Esophagus muscularis mucosa (tissue), 4 donors: ENCODE measurements at regions not wholly inside any gene's neighbourhood (a gene's known extent, or its start where the extent isn't known, plus 50 kb on each side); places are given as distances from the start of the nearest gene placed in this dataset.
"Not testable (repeated sequence)": the region's sequence is repeated elsewhere in the genome, so short reads cannot be mapped to it uniquely, and the experiment has no call there.

Source experiments
- DNase-seq: peaks from one replicate; pipeline ENCODE4 v3.0.0-alpha.2; 2017; ENCODE audit errors: extremely low spot score
- H3K27ac ChIP-seq, 4 donors: fragments of 200-600 bp; sonication (generic); replicated peaks in 1 of 4; 1 replicate in 3 of 4; 2 replicates in 1 of 4; pipeline ENCODE4 v1.5.1; 2016 to 2019; ENCODE audit warnings: mild to moderate bottlenecking in 1 of 4
- H3K27me3 ChIP-seq, 4 donors: fragments of 200-600 bp; sonication (generic); one replicate each; pipeline versions ENCODE4 v1.5.1 to v1.6.0; 2016 to 2019
- H3K36me3 ChIP-seq, 4 donors: fragments of 200-600 bp; sonication (generic); one replicate each; pipeline ENCODE4 v1.5.1; 2016 to 2019
- H3K4me1 ChIP-seq, 4 donors: fragments of 200-600 bp; sonication (generic); one replicate each; pipeline ENCODE4 v1.5.1; 2016 to 2019
- H3K4me3 ChIP-seq, 4 donors: fragments of 200-600 bp; sonication (generic); 1 replicate in 2 of 4; 2 replicates in 2 of 4; pipeline ENCODE4 v1.5.1; 2016 to 2019; ENCODE audit warnings: mild to moderate bottlenecking in 4 of 4, moderate library complexity in 1 of 4
- H3K9me3 ChIP-seq, 4 donors: fragments of 200-600 bp; sonication (generic); 1 replicate in 3 of 4; 2 replicates in 1 of 4; pipeline ENCODE4 v1.5.1; 2016 to 2019
- EP300 ChIP-seq: sonication (generic); formaldehyde crosslinking; IDR thresholded peaks from one replicate; pipeline ENCODE4 v1.6.1; 2017; ENCODE audit warnings: antibody characterized with exemption
- POLR2A ChIP-seq: fragments of 450-650 bp; IDR thresholded peaks from one replicate; pipeline ENCODE4 v1.6.1; 2017; ENCODE audit warnings: antibody characterized with exemption, moderate library complexity, mild to moderate bottlenecking, low read depth
- POLR2AphosphoS5 ChIP-seq, 2 donors: sonication (generic); formaldehyde crosslinking; IDR thresholded peaks; one replicate each; pipeline ENCODE4 v1.6.1; 2017; ENCODE audit warnings: antibody characterized with exemption in 2 of 2
- WGBS: methylation state at CpG from one replicate; pipeline ENCODE4 v1.1.5; 2018; 5-methylcytosine and 5-hydroxymethylcytosine counted together
- intact Hi-C: fragments of 100-400 bp; cut with DNase I; formaldehyde crosslinking; loops from one replicate; pipeline ENCODE4 v1.15.1; 2023
- TF ChIP-seq, protein P1 (sequence below), 3 experiments: fragments of 200-600 bp in 2 of 3; fragments of 450-650 bp in 1 of 3; sonication (generic) in 2 of 3; IDR thresholded peaks; one replicate each; pipeline ENCODE4 v1.5.1; 2017 to 2019; ENCODE audit warnings: antibody characterized with exemption in 3 of 3, mild to moderate bottlenecking in 2 of 3, moderate library complexity in 1 of 3

DNA sequence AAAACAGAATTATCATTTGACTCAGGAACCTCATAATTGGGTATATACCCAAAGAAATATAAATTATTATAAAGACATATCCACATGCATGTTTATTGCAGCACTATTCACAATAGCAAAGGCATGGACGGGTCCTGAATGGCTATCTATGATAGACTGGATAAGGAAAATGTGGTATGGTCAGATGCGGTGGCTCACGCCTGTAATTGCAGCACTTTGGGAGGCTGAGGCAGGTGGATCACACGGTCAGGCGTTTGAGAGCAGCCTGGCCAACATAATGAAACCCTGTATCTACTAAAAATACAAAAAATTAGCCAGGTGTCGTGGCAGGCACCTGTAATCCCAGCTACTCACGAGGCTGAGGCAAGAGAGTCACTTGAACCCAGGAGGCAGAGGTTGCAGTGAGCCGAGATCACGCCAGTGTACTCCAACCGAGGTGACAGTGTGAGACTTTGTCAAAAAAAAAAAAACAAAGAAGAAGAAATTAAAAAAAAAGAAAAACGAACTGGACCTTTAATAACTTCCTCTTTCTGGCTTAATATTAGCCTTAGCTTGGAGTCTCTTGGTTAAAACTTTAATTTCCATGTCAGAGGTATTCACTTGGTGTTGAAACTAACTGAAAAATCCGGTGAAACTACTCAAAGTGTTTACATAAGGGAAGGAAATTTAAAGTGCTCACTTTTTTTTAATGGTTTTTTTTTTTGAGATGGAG lies 104.4 kb downstream of the ZNF486 start:
- Histone ChIP-seq H3K9me3 (no peaks in the 10 kb centered on the region), H3K27ac (no peak overlapping the region), H3K27me3 (no peaks in the 10 kb centered on the region), H3K36me3 (no peaks in the 10 kb centered on the region), H3K4me1 (no peaks in the 10 kb centered on the region), H3K4me3 (no peak overlapping the region)
- no peak for DNase-seq
- WGBS = 68% methylated on average over 12 of the region's 12 CpGs
- intact Hi-C loops = loop anchor here (10.0 kb wide), 1 partner anchor 277 kb away; no protein-coding TSS in a partner anchor
- TF ChIP-seq POLR2AphosphoS5 (IDR thresholded peaks at IDR 0.05) (no peak), EP300 (no peak), POLR2A (no peak)
- TF ChIP-seq, protein P1, sequence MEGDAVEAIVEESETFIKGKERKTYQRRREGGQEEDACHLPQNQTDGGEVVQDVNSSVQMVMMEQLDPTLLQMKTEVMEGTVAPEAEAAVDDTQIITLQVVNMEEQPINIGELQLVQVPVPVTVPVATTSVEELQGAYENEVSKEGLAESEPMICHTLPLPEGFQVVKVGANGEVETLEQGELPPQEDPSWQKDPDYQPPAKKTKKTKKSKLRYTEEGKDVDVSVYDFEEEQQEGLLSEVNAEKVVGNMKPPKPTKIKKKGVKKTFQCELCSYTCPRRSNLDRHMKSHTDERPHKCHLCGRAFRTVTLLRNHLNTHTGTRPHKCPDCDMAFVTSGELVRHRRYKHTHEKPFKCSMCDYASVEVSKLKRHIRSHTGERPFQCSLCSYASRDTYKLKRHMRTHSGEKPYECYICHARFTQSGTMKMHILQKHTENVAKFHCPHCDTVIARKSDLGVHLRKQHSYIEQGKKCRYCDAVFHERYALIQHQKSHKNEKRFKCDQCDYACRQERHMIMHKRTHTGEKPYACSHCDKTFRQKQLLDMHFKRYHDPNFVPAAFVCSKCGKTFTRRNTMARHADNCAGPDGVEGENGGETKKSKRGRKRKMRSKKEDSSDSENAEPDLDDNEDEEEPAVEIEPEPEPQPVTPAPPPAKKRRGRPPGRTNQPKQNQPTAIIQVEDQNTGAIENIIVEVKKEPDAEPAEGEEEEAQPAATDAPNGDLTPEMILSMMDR (IDR thresholded peaks at IDR 0.05) = no peak

- Histone ChIP-seq H3K27me3 (no peaks in the 10 kb centered on the region), H3K36me3 (no peaks in the 10 kb centered on the region), H3K4me1 (no peaks in the 10 kb centered on the region), H3K27ac (no peak overlapping the region), H3K4me3 (no peak overlapping the region), H3K9me3 (no peaks in the 10 kb centered on the region)
- 92% methylated on average over 7 of the region's 7 CpGs for WGBS
- DNase-seq = no peak
- no peak for TF ChIP-seq POLR2AphosphoS5 (IDR thresholded peaks at IDR 0.05)
- TF ChIP-seq POLR2A = no peak
- TF ChIP-seq, protein P1 (IDR thresholded peaks at IDR 0.05) = no peak
- TF ChIP-seq EP300 = no peak
- intact Hi-C loops = no loop called here
Measured at GRCh38 chr19:20269461-20269860, 102.4 kb downstream of the ZNF486 start.

- H3K27me3 ChIP-seq = peaks cover 0 to 10% (median 0%) of the 10 kb centered on the region in 4 donors
- intact Hi-C loops, H3K9me3 ChIP-seq, H3K27ac ChIP-seq, H3K36me3 ChIP-seq, DNase-seq, H3K4me3 ChIP-seq, H3K4me1 ChIP-seq: not testable (repeated sequence)
Measured at GRCh38 chr19:20261513-20261912, 94.5 kb downstream of the ZNF486 start.

GRCh38 chr19:20260738-20261137 lies 93.7 kb downstream of the ZNF486 start:
- WGBS = 36% methylated on average over 8 of the region's 8 CpGs
- H3K27me3 ChIP-seq = peaks cover 0 to 10% (median 0%) of the 10 kb centered on the region in 4 donors
- H3K4me3 ChIP-seq, H3K36me3 ChIP-seq, H3K27ac ChIP-seq, H3K9me3 ChIP-seq, H3K4me1 ChIP-seq, intact Hi-C loops, DNase-seq: not testable (repeated sequence)

DNA sequence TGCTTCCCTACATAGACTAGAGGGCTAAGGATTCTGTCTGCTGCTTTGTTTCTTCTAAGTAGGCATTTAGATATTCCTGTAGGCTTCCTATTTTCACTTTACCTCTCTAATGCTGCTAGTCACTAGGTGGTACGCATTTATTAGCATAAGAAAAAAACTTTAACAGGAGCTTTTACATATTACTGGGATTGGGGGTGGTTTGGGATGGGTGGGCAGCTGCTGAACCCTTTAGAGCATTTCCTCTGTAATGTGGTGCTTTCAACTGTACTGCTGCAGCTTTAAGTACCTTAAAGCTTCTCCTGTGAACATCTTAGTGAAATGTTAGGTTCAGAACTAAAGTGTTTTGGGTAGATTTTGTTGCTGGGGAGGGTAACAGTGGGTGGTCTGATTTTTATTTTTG lies 92.6 kb downstream of the ZNF486 start:
- Histone ChIP-seq H3K4me1 (no peaks in the 10 kb centered on the region), H3K36me3 (no peaks in the 10 kb centered on the region), H3K4me3 (no peak overlapping the region), H3K27me3 (peaks cover 0 to 10% (median 0%) of the 10 kb centered on the region in 4 donors), H3K27ac (no peak overlapping the region), H3K9me3 (no peaks in the 10 kb centered on the region)
- intact Hi-C loops = no loop called here
- 38% methylated on average over 1 of the region's 1 CpG for WGBS
- no peak for DNase-seq
- TF ChIP-seq EP300 (no peak), POLR2AphosphoS5 (IDR thresholded peaks at IDR 0.05) (no peak), POLR2A (no peak)
- TF ChIP-seq, protein P1 (IDR thresholded peaks at IDR 0.05) = no peak

DNA sequence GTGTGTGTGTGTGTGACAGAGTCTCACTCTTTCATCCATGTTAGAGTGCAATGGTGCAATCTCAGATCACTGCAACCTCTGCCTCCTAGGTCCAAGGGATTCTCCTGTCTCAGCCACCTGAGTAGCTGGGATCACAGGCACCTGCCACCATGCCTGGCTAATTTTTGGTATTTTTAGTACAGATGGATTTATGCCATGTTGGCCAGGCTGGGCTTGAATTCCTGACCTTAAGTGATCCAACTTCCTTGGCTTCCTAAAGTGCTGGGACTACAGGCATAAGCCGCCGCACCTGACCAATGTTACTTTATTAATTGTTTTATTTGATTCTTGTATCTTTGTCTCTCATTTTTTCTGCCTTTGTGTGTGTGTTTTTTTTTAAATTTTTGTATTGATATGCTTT lies 89.6 kb downstream of the ZNF486 start:
- intact Hi-C loops = no loop called here

More for the DNA sequence above, 89.6 kb downstream of the ZNF486 start:
- Histone ChIP-seq H3K27me3 (peaks cover 0 to 10% (median 0%) of the 10 kb centered on the region in 4 donors), H3K4me3 (no peak overlapping the region), H3K4me1 (no peaks in the 10 kb centered on the region), H3K9me3 (no peaks in the 10 kb centered on the region), H3K36me3 (no peaks in the 10 kb centered on the region), H3K27ac (no peak overlapping the region)
- DNase-seq = no peak
- WGBS = 96% methylated on average over 2 of the region's 2 CpGs
- TF ChIP-seq POLR2AphosphoS5 (IDR thresholded peaks at IDR 0.05) (no peak), EP300 (no peak), POLR2A (no peak)
- TF ChIP-seq, protein P1 (IDR thresholded peaks at IDR 0.05) = no peak
